ENCODE measurements at regions not wholly inside any gene's neighbourhood (a gene's known extent, or its start where the extent isn't known, plus 50 kb on each side); places are given as distances from the start of the nearest gene placed in this dataset.

- no peak for TF ChIP-seq CTCF (conservative IDR thresholded peaks at IDR 0.05; ENCODE audit: low read depth in 2 of 2)
These were observed 920.1 kb downstream of the KCNJ2 start (continued) for GRCh38 chr17:71089431-71089830.

GRCh38 chr17:71098071-71098470 is 928.7 kb downstream of the KCNJ2 start:
- ATAC-seq: no peak
- TF ChIP-seq ETS1 (IDR thresholded peaks at IDR 0.05) (no peak), CREB1 (CRISPR knock-in tag; IDR thresholded peaks at IDR 0.05; ENCODE audit: low read depth) (no peak)
- no peak overlapping the region for H3K4me3 ChIP-seq

GRCh38 chr17:71099003-71099714 is 929.8 kb downstream of the KCNJ2 start:
- no peak overlapping the region for H3K4me2 ChIP-seq
- no peak for ATAC-seq

More at GRCh38 chr17:71098071-71098470, 928.7 kb downstream of the KCNJ2 start:
- no peak overlapping the region for H3K27ac ChIP-seq (ENCODE audit: low read depth)
- H3K36me3 ChIP-seq (ENCODE audit: insufficient read depth): no peaks in the 10 kb centered on the region
- Mint-ChIP-seq H3K4me3 (no peak overlapping the region), H3K4me1 (0 out of 3 replicates have a peak, but pooled peaks cover 4% of the 10 kb centered on the region), H3K36me3 (ENCODE audit: low read depth) (peaks cover 16% of the 10 kb centered on the region; the same call in 2 of the 3 replicates), H3K27me3 (ENCODE audit: insufficient read depth, low read depth, poor library complexity) (peaks cover 4% of the 10 kb centered on the region), H3K27ac (no peak overlapping the region), H3K9me3 (peaks cover 9% of the 10 kb centered on the region; the same call in 2 of the 3 replicates)
- H4K20me1 ChIP-seq (replicated peaks; ENCODE audit: insufficient read depth): no peaks in the 10 kb centered on the region
- H3F3A ChIP-seq (replicated peaks; ENCODE audit: low read depth): no peaks in the 10 kb centered on the region
- H2AFZ ChIP-seq: no peak overlapping the region
- H3K4me2 ChIP-seq: no peak overlapping the region
- no peak for DNase-seq (ENCODE audit: low spot score)
- H3K79me2 ChIP-seq (replicated peaks; ENCODE audit: insufficient read depth): no peaks in the 10 kb centered on the region
- no peaks in the 10 kb centered on the region for H3K27me3 ChIP-seq (ENCODE audit: insufficient read depth)
- no peaks in the 10 kb centered on the region for H3K4me1 ChIP-seq (ENCODE audit: insufficient read depth)
- H3K9me2 ChIP-seq (ENCODE audit: insufficient read depth): no peaks in the 10 kb centered on the region

More at GRCh38 chr17:71099003-71099714, 929.8 kb downstream of the KCNJ2 start:
- Mint-ChIP-seq H3K4me3 (no peak overlapping the region), H3K9me3 (no peaks in the 10 kb centered on the region; the same call in 2 of the 3 replicates), H3K4me1 (peaks cover 11% of the 10 kb centered on the region; the same call in 2 of the 3 replicates), H3K36me3 (ENCODE audit: low read depth) (peaks cover 7% of the 10 kb centered on the region; the same call in 1 of the 3 replicates), H3K27me3 (ENCODE audit: insufficient read depth, low read depth, poor library complexity) (peaks cover 4% of the 10 kb centered on the region), H3K27ac (no peak overlapping the region)
- Histone ChIP-seq H3K27ac (ENCODE audit: low read depth) (no peak overlapping the region), H3K27me3 (ENCODE audit: insufficient read depth) (no peaks in the 10 kb centered on the region), H4K20me1 (replicated peaks; ENCODE audit: insufficient read depth) (no peaks in the 10 kb centered on the region), H3K4me1 (ENCODE audit: insufficient read depth) (peaks cover 4% of the 10 kb centered on the region; the same call in 1 of the 2 replicates), H3K36me3 (ENCODE audit: insufficient read depth) (no peaks in the 10 kb centered on the region), H3K79me2 (replicated peaks; ENCODE audit: insufficient read depth) (no peaks in the 10 kb centered on the region), H2AFZ (no peak overlapping the region), H3F3A (replicated peaks; ENCODE audit: low read depth) (no peaks in the 10 kb centered on the region), H3K4me3 (no peak overlapping the region), H3K9me2 (ENCODE audit: insufficient read depth) (no peaks in the 10 kb centered on the region)
- TF ChIP-seq REST (IDR thresholded peaks at IDR 0.05; ENCODE audit: unreplicated experiment) (no peak), STAT1 (IDR thresholded peaks at IDR 0.05; ENCODE audit: unreplicated experiment) (no peak), NANOG (IDR thresholded peaks at IDR 0.05; ENCODE audit: borderline replicate concordance) (no peak), CREB1 (CRISPR knock-in tag; IDR thresholded peaks at IDR 0.05; ENCODE audit: low read depth) (no peak)
- DNase-seq (ENCODE audit: low spot score): no peak

Measured in GM23338 (cell line).